Ovary (tissue), 7 donors: ENCODE measurements at regions not wholly inside any gene's neighbourhood (a gene's known extent, or its start where the extent isn't known, plus 50 kb on each side); places are given as distances from the start of the nearest gene placed in this dataset.

Experiments used
- DNase-seq, 5 donors: peaks; one replicate each; pipeline ENCODE4 v3.0.0-alpha.2; 2019 to 2020
- H3K27ac ChIP-seq, 2 donors: fragments of 200-600 bp; one replicate each; pipeline versions ENCODE4 v1.5.1 to v1.8.0; 2019 to 2022
- H3K27me3 ChIP-seq: fragments of 200-600 bp; one replicate; pipeline ENCODE4 v1.8.0; 2022
- H3K36me3 ChIP-seq: fragments of 200-600 bp; sonication (generic); one replicate; pipeline ENCODE4 v1.5.1; 2019
- H3K4me1 ChIP-seq: one replicate; pipeline ENCODE4 v1.8.1; 2013; ENCODE audit warnings: mild to moderate bottlenecking, moderate library complexity; ENCODE audit not compliant: insufficient read depth
- H3K4me3 ChIP-seq: fragments of 200-600 bp; sonication (generic); one replicate; pipeline ENCODE4 v1.5.1; 2017
- H3K9me3 ChIP-seq, 2 donors: fragments of 200-600 bp in 1 of 2; sonication (generic) in 1 of 2; one replicate each; pipeline versions ENCODE4 v1.5.1 to v1.8.1; 2013 to 2019; ENCODE audit warnings: mild to moderate bottlenecking in 1 of 2, moderate library complexity in 1 of 2
- EP300 ChIP-seq: sonication (generic); formaldehyde crosslinking; IDR thresholded peaks from one replicate; pipeline ENCODE4 v1.6.1; 2017; ENCODE audit warnings: antibody characterized with exemption
- POLR2A ChIP-seq: fragments of 450-650 bp; IDR thresholded peaks from one replicate; pipeline ENCODE4 v1.6.1; 2017; ENCODE audit warnings: antibody characterized with exemption, mild to moderate bottlenecking, moderate library complexity
- WGBS, 3 donors: extraction: QIAGEN DNeasy Blood & Tissue Kit in 1 of 3; methylation state at CpG; one replicate each; pipeline versions ENCODE4 v1.1.5 to v1.1.7; 2013 to 2017; 5-methylcytosine and 5-hydroxymethylcytosine counted together
- intact Hi-C, 4 donors: fragments of 100-400 bp; cut with DNase I; formaldehyde crosslinking; loops; one replicate each; pipeline versions ENCODE4 v1.11.0 to v1.15.1; 2022 to 2023
- TF ChIP-seq, protein P1 (sequence below), 3 donors: fragments of 450-650 bp in 2 of 3; fragments of 200-600 bp in 1 of 3; IDR thresholded peaks; one replicate each; pipeline versions ENCODE4 v1.5.1 to v1.8.0; 2016 to 2022; ENCODE audit warnings: antibody characterized with exemption in 3 of 3, mild to moderate bottlenecking in 1 of 3
- donor health status: DM: no; HTN: no; CAD: no; lungs with moderate emphysema.
- donor health status: DM: no; HTN: no; CAD: no.
- donor health status: Bipolar disorder and iron deficiency.
- donor health status: DM: no; HTN: no; CAD: no.
- donor health status: DM: yes; HTN: yes; CAD: no.

DNA sequence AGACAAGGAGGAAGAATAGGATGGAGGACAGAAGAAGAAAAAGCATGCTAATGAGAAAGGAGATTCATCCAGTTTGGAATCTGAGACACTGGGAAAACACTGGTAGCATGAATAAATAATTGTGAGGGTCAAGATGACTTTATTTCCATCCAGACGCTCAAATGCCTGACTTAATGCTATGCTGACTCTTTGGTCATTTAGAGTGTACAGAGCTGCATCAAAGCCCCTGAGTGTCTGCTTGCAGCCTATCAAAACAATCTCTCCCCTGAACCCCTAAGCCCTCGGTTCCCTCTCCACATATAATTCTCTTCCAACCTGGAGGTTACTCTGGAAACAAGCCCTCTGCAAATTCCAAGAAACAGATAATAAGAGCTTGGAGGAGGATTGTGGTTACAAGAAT is 208.8 kb downstream of the MAGEB17 start:
- no peaks in the 10 kb centered on the region for H3K4me1 ChIP-seq
- WGBS, 3 donors = 31 to 43% (median 41%) methylated on average over 2 of the region's 2 CpGs
- H3K27ac ChIP-seq = no peak overlapping the region
- DNase-seq = no peak
- no peak overlapping the region for H3K4me3 ChIP-seq
- H3K27me3 ChIP-seq = no peaks in the 10 kb centered on the region
- H3K9me3 ChIP-seq = no peaks in the 10 kb centered on the region
- intact Hi-C loops = no loop called here
- TF ChIP-seq POLR2A = no peak
- no peak for TF ChIP-seq EP300
- TF ChIP-seq, protein P1, sequence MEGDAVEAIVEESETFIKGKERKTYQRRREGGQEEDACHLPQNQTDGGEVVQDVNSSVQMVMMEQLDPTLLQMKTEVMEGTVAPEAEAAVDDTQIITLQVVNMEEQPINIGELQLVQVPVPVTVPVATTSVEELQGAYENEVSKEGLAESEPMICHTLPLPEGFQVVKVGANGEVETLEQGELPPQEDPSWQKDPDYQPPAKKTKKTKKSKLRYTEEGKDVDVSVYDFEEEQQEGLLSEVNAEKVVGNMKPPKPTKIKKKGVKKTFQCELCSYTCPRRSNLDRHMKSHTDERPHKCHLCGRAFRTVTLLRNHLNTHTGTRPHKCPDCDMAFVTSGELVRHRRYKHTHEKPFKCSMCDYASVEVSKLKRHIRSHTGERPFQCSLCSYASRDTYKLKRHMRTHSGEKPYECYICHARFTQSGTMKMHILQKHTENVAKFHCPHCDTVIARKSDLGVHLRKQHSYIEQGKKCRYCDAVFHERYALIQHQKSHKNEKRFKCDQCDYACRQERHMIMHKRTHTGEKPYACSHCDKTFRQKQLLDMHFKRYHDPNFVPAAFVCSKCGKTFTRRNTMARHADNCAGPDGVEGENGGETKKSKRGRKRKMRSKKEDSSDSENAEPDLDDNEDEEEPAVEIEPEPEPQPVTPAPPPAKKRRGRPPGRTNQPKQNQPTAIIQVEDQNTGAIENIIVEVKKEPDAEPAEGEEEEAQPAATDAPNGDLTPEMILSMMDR (IDR thresholded peaks at IDR 0.05) = no peak
- no peaks in the 10 kb centered on the region for H3K36me3 ChIP-seq

DNA sequence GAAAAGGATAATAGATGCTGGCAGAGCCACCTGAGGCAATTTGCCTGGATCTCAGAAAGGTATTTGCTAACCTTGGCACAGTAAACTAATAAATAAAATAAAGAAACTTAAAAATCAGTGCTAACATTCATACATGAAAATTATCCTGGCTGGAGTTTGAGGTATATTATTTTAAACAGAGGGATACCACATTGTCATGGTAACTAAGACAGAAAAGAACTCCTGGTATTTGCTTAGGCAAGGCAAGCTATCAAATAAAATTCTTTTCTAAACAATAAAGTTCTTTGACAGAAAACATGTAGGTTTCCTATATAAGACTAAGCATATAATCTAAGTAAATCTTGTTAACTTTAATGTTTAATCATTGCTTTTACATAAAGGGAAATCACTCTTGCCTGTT is 218.8 kb downstream of the MAGEB17 start:
- Histone ChIP-seq H3K27me3 (no peaks in the 10 kb centered on the region), H3K36me3 (no peaks in the 10 kb centered on the region), H3K9me3 (no peaks in the 10 kb centered on the region), H3K27ac (no peak overlapping the region), H3K4me3 (no peak overlapping the region), H3K4me1 (no peaks in the 10 kb centered on the region)
- TF ChIP-seq, protein P1 (IDR thresholded peaks at IDR 0.05) = no peak
- TF ChIP-seq EP300 = no peak
- TF ChIP-seq POLR2A = no peak
- intact Hi-C loops = no loop called here
- DNase-seq = no peak

DNA sequence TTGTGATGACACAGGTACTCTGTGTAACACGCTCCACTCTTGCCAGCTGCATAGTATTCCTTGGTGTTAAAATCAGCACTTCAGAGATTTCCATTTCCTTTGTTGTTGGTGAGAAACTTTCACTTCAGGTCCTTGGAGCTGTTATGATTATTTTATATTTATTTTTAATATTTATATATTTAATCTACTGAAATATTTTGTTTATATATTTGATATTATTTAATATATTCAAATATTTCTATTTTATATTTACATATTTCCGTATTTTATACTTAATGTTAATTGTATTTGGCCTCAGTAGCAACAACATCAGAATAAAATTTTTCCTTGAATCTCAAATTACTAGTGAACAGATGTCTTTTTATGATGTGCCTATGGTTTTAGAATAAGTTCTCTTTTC is 225.3 kb downstream of the MAGEB17 start:
- H3K4me1 ChIP-seq = no peaks in the 10 kb centered on the region
- TF ChIP-seq, protein P1 (IDR thresholded peaks at IDR 0.05) = no peak
- TF ChIP-seq POLR2A = no peak
- no peak for TF ChIP-seq EP300
- no peaks in the 10 kb centered on the region for H3K27me3 ChIP-seq
- no peak overlapping the region for H3K4me3 ChIP-seq
- DNase-seq = no peak
- H3K9me3 ChIP-seq = no peaks in the 10 kb centered on the region
- intact Hi-C loops = no loop called here
- no peak overlapping the region for H3K27ac ChIP-seq
- 80 to 86% (median 85%) methylated on average over 2 of the region's 2 CpGs for WGBS, 3 donors
- no peaks in the 10 kb centered on the region for H3K36me3 ChIP-seq

DNA sequence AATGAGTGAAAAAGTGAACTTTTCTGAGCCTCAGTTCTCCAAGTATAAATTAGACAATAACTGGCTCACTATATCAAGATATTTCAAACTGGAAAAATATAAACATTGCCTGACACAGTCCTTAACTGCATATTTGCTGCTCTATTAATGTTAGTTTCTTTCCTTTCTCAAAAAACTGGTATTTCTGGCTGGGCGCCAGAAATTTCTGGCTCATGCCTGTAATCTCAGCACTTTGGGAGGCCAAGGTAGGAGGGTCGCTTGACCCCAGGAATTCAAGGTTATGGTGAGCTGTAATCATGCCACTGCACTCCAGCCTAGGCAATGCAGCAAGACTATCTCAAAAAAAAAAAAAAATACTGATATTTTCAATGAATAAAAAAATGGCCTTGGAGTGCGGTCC is 227.0 kb downstream of the MAGEB17 start:
- 28 to 40% (median 37%) methylated on average over 3 of the region's 3 CpGs for WGBS, 3 donors
- no peak for DNase-seq
- H3K27ac ChIP-seq = no peak overlapping the region
- intact Hi-C loops = no loop called here
- H3K9me3 ChIP-seq = no peaks in the 10 kb centered on the region
- H3K27me3 ChIP-seq = no peaks in the 10 kb centered on the region
- H3K4me3 ChIP-seq = no peak overlapping the region
- no peaks in the 10 kb centered on the region for H3K36me3 ChIP-seq
- H3K4me1 ChIP-seq = no peaks in the 10 kb centered on the region
- TF ChIP-seq POLR2A (no peak), EP300 (no peak)
- TF ChIP-seq, protein P1 (IDR thresholded peaks at IDR 0.05) = no peak

DNA sequence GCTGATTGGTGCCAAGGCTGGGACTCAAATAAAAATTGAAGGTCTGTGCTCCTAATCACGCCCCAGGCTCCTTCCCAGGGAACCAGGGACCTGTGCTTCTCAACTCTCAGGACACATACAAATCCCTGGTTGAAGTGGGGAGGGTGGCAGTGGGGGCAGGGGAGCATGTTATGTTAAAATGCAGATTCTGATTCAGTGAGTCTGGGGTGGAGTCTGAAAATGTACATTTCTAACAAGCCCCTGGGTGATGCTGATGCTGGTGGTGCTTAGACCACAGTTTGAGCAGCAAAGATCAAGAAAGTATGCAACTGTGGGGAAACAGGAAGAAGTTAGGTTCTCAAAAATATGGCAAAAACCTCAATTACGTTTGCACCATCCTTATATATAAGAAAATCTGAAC is 236.5 kb downstream of the MAGEB17 start:
- Histone ChIP-seq H3K4me1 (no peaks in the 10 kb centered on the region), H3K27ac (no peak overlapping the region), H3K36me3 (no peaks in the 10 kb centered on the region), H3K27me3 (no peaks in the 10 kb centered on the region), H3K9me3 (no peaks in the 10 kb centered on the region), H3K4me3 (no peak overlapping the region)
- 50 to 63% (median 62%) methylated on average over 2 of the region's 2 CpGs for WGBS, 3 donors
- TF ChIP-seq POLR2A (no peak), EP300 (no peak)
- TF ChIP-seq, protein P1 (IDR thresholded peaks at IDR 0.05) = no peak
- intact Hi-C loops = no loop called here
- DNase-seq = no peak
